ENCODE measurements at regions not wholly inside any gene's neighbourhood (a gene's known extent, or its start where the extent isn't known, plus 50 kb on each side); places are given as distances from the start of the nearest gene placed in this dataset.

GRCh38 chr9:117546894-117547678 lies 132.2 kb upstream of the ASTN2 start:
- no peak for DNase-seq

- DNase-seq, result no peak
These were observed 131.0 kb upstream of the ASTN2 start for GRCh38 chr9:117545846-117546245.

- no peak for DNase-seq
These were observed 128.2 kb upstream of the ASTN2 start for GRCh38 chr9:117543089-117543488.

- DNase-seq, result no peak
These were observed 127.2 kb upstream of the ASTN2 start for GRCh38 chr9:117542021-117542420.

GRCh38 chr9:117541181-117541580 lies 126.3 kb upstream of the ASTN2 start:
- no peak for DNase-seq

- DNase-seq, result no peak
These were observed 121.1 kb upstream of the ASTN2 start for GRCh38 chr9:117535973-117536372.

- no peak for DNase-seq
These were observed 120.6 kb upstream of the ASTN2 start for GRCh38 chr9:117535434-117535833.

GRCh38 chr9:117528225-117528624 lies 113.4 kb upstream of the ASTN2 start:
- no peak for DNase-seq

GRCh38 chr9:117526674-117527073 lies 111.8 kb upstream of the ASTN2 start:
- no peak for DNase-seq

GRCh38 chr9:117523531-117524153 lies 108.8 kb upstream of the ASTN2 start:
- no peak for DNase-seq

- no peak for DNase-seq
These were observed 106.4 kb upstream of the ASTN2 start for GRCh38 chr9:117521293-117521692.

GRCh38 chr9:117516676-117517632 lies 102.1 kb upstream of the ASTN2 start:
- DNase-seq, result no peak

- DNase-seq, result no peak
These were observed 97.1 kb upstream of the ASTN2 start for GRCh38 chr9:117511852-117512481.

GRCh38 chr9:117496307-117496706 lies 81.5 kb upstream of the ASTN2 start:
- no peak for DNase-seq

GRCh38 chr9:117494401-117495090 lies 79.7 kb upstream of the ASTN2 start:
- DNase-seq, result no peak

- DNase-seq, result no peak
These were observed 77.6 kb upstream of the ASTN2 start for GRCh38 chr9:117492476-117492875.

- no peak for DNase-seq
These were observed 76.6 kb upstream of the ASTN2 start for GRCh38 chr9:117491491-117491890.

GRCh38 chr9:117490199-117490598 lies 75.3 kb upstream of the ASTN2 start:
- DNase-seq, result no peak

- DNase-seq, result no peak
These were observed 73.8 kb upstream of the ASTN2 start for GRCh38 chr9:117488659-117489058.

- peak; percentile 12 for DNase-seq
These were observed 72.8 kb upstream of the ASTN2 start for GRCh38 chr9:117487555-117488175.

- DNase-seq, result no peak
These were observed 71.6 kb upstream of the ASTN2 start for GRCh38 chr9:117486426-117486825.

- no peak for DNase-seq
These were observed 70.3 kb upstream of the ASTN2 start for GRCh38 chr9:117485176-117485575.
